Colonic mucosa (tissue), 4 donors: ENCODE measurements at regions not wholly inside any gene's neighbourhood (a gene's known extent, or its start where the extent isn't known, plus 50 kb on each side); places are given as distances from the start of the nearest gene placed in this dataset.

Experiments used
- DNase-seq: peaks from one replicate; pipeline ENCODE4 v3.0.0-alpha.2; 2020
- H3K27ac ChIP-seq: fragments of 200-600 bp; one replicate; pipeline ENCODE4 v1.8.0; 2021
- H3K27me3 ChIP-seq: fragments of 200-600 bp; one replicate; pipeline ENCODE4 v1.8.0; 2021
- H3K36me3 ChIP-seq: fragments of 200-600 bp; one replicate; pipeline ENCODE4 v1.8.0; 2021
- H3K4me1 ChIP-seq: fragments of 200-600 bp; one replicate; pipeline ENCODE4 v1.8.0; 2021; ENCODE audit warnings: mild to moderate bottlenecking
- H3K4me3 ChIP-seq: fragments of 200-600 bp; one replicate; pipeline ENCODE4 v1.8.0; 2021
- H3K9ac ChIP-seq, 2 donors: one replicate each; pipeline ENCODE4 v1.7.0; 2013; ENCODE audit warnings: control low read depth in 2 of 2, low read depth in 2 of 2, low read length in 2 of 2
- H3K9me3 ChIP-seq: fragments of 200-600 bp; one replicate; pipeline ENCODE4 v1.8.0; 2021
- intact Hi-C: fragments of 100-400 bp; cut with DNase I; formaldehyde crosslinking; loops from one replicate; pipeline ENCODE4 v1.14.1; 2022
- TF ChIP-seq, protein P1 (sequence below): fragments of 200-600 bp; IDR thresholded peaks from one replicate; pipeline ENCODE4 v1.8.0; 2022; ENCODE audit warnings: antibody characterized with exemption, mild to moderate bottlenecking
- donor health status: healthy.
- donor health status: DM: no; HTN: no; CAD: no.
- donor health status: DM: no; HTN: no; CAD: no.

DNA sequence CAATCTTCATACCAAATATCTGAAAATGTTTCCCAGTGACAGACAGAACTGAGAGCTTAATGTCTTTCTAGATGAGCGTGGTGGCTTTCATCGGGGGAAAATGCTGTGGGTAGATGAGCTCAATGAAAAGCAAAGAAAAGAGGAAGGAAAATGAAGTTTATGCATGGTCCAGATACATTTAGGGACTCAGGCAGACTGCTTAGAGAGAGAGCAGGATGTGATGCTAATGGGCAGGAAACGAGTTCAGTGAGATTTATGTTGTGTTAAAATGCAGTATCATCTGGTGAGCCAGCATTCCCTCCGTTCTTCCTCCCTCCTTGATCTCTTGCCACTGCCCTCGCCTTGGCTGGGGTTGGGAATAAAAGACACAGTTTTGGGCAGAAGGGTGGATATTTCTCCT is 229.2 kb downstream of the GBA3 start:
- Histone ChIP-seq H3K4me1 (no peaks in the 10 kb centered on the region), H3K9ac (no peak overlapping the region), H3K36me3 (no peaks in the 10 kb centered on the region), H3K9me3 (no peaks in the 10 kb centered on the region), H3K27me3 (no peaks in the 10 kb centered on the region), H3K4me3 (no peak overlapping the region), H3K27ac (no peak overlapping the region)
- intact Hi-C loops: no loop called here
- no peak for DNase-seq
- TF ChIP-seq, protein P1, sequence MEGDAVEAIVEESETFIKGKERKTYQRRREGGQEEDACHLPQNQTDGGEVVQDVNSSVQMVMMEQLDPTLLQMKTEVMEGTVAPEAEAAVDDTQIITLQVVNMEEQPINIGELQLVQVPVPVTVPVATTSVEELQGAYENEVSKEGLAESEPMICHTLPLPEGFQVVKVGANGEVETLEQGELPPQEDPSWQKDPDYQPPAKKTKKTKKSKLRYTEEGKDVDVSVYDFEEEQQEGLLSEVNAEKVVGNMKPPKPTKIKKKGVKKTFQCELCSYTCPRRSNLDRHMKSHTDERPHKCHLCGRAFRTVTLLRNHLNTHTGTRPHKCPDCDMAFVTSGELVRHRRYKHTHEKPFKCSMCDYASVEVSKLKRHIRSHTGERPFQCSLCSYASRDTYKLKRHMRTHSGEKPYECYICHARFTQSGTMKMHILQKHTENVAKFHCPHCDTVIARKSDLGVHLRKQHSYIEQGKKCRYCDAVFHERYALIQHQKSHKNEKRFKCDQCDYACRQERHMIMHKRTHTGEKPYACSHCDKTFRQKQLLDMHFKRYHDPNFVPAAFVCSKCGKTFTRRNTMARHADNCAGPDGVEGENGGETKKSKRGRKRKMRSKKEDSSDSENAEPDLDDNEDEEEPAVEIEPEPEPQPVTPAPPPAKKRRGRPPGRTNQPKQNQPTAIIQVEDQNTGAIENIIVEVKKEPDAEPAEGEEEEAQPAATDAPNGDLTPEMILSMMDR: no peak

DNA sequence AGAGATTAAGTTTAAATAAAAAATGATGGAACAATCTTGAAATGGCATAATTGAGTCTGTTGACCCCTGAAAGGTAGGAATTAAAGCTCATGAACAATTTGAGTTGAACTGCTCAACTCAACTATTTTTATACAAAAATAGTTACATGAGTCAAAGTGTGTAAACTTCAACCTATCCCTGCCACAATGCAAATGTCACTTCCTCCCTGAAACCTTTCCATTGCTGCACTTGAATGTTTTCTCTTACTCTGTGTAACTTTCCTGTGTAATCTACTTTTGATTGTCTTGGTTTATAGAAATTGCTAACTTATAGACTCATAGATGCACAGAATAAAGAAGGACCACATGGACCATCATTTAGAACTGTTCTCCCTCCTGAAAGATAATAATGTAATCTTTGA is 218.5 kb downstream of the GBA3 start:
- H3K27ac ChIP-seq: no peak overlapping the region
- no peaks in the 10 kb centered on the region for H3K9me3 ChIP-seq
- intact Hi-C loops: no loop called here
- H3K9ac ChIP-seq: no peak overlapping the region
- no peaks in the 10 kb centered on the region for H3K36me3 ChIP-seq
- TF ChIP-seq, protein P1: no peak
- DNase-seq: no peak
- H3K4me3 ChIP-seq: no peak overlapping the region
- H3K27me3 ChIP-seq: no peaks in the 10 kb centered on the region
- H3K4me1 ChIP-seq: no peaks in the 10 kb centered on the region

DNA sequence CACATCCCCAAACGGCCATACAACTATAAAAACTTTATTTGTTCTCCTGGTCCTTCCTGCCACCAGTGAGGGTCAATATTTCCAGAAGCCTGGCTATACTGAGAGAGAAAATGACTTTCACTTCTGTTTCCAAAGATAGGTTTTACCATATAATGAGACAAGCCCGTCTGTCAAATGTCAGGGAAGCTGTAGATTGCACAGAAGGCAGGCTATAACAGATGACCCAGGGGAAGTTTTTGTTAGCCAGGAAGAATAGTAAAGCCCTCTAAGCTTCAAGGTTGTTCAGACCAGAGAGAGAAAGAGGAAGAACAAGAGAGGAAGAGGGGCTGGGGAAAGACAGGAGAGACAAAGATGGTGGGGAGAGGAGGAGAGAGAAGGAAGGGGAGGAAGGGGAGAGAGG is 217.5 kb downstream of the GBA3 start:
- no peaks in the 10 kb centered on the region for H3K4me1 ChIP-seq
- H3K36me3 ChIP-seq: no peaks in the 10 kb centered on the region
- no peaks in the 10 kb centered on the region for H3K27me3 ChIP-seq
- no peak overlapping the region for H3K4me3 ChIP-seq
- intact Hi-C loops: no loop called here
- H3K9me3 ChIP-seq: no peaks in the 10 kb centered on the region
- H3K27ac ChIP-seq: no peak overlapping the region
- H3K9ac ChIP-seq: no peak overlapping the region
- no peak for DNase-seq
- TF ChIP-seq, protein P1: no peak

DNA sequence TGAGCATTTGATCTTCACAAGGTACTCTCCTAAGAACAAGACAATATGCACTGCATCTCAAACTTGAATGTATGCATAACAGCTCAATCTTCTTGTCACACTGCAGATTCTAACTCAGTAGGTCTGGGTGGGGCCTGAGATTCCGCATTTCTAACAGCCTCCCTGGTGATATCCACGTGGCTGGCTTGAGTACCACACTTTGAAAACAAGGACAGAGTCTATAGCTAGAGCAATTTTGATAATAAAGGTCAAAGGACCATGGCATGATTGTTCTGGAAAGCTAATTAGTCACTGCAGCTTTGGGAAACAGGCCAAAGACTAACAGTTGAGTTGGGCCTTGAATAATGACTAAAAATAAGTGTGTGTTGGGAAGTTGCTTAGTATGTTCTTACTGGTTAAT is 213.3 kb downstream of the GBA3 start:
- H3K4me1 ChIP-seq: no peaks in the 10 kb centered on the region
- no peak overlapping the region for H3K27ac ChIP-seq
- no peak overlapping the region for H3K9ac ChIP-seq
- DNase-seq: no peak
- H3K4me3 ChIP-seq: no peak overlapping the region
- H3K27me3 ChIP-seq: no peaks in the 10 kb centered on the region
- intact Hi-C loops: no loop called here
- no peaks in the 10 kb centered on the region for H3K36me3 ChIP-seq
- no peaks in the 10 kb centered on the region for H3K9me3 ChIP-seq
- TF ChIP-seq, protein P1: no peak

DNA sequence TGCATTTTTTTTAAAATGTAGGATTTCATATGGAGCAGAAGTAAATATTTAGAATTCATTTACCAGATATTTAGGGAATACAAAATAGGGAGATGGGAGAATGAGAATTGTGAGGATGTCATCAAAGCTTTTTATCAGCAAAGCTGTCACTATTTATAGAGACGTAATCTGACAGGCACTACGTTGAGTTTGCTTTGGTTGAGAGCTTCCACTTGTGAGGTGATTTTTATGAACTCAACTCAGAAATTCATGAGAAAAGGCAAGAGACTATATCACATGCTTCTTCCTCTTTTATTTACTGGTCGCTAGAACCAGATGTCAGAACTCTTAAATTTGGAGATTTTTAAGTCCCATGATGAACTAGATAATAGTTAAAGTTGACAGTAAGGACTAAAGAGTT is 211.2 kb downstream of the GBA3 start:
- Histone ChIP-seq H3K4me1 (no peaks in the 10 kb centered on the region), H3K9ac (no peak overlapping the region), H3K36me3 (no peaks in the 10 kb centered on the region), H3K27me3 (no peaks in the 10 kb centered on the region), H3K9me3 (no peaks in the 10 kb centered on the region), H3K4me3 (no peak overlapping the region), H3K27ac (no peak overlapping the region)
- TF ChIP-seq, protein P1: no peak
- DNase-seq: no peak
- intact Hi-C loops: no loop called here

DNA sequence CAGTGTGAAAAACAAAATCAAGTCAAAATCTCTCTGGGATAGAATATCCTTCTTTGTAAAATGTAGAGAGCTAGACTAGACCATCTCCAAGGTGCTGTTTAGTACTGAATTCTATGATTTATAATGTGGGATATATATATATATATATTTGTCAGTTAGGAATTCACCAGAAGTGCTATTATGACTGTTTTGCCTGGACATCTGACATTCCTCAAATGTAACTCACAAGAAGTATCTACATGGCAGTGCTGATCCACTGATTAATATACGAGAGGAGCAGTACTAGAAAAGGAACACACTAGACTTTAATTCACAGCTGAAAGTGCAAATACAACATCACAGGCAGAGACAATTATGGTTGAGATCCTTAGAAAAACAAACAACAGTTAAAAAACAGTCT is 208.9 kb downstream of the GBA3 start:
- Histone ChIP-seq H3K9me3 (no peaks in the 10 kb centered on the region), H3K27me3 (no peaks in the 10 kb centered on the region), H3K4me3 (no peak overlapping the region), H3K36me3 (no peaks in the 10 kb centered on the region), H3K9ac (no peak overlapping the region), H3K4me1 (no peaks in the 10 kb centered on the region), H3K27ac (no peak overlapping the region)
- TF ChIP-seq, protein P1: no peak
- intact Hi-C loops: no loop called here
- no peak for DNase-seq
